IPS-NIHi7 (cell line): ENCODE measurements at regions not wholly inside any gene's neighbourhood (a gene's known extent, or its start where the extent isn't known, plus 50 kb on each side); places are given as distances from the start of the nearest gene placed in this dataset.

ENCODE experiments used
- DNase-seq: peaks from one replicate; pipeline ENCODE4 v3.0.0; 2012; ENCODE audit warnings: mixed read lengths; ENCODE audit errors: extremely low spot score

DNA sequence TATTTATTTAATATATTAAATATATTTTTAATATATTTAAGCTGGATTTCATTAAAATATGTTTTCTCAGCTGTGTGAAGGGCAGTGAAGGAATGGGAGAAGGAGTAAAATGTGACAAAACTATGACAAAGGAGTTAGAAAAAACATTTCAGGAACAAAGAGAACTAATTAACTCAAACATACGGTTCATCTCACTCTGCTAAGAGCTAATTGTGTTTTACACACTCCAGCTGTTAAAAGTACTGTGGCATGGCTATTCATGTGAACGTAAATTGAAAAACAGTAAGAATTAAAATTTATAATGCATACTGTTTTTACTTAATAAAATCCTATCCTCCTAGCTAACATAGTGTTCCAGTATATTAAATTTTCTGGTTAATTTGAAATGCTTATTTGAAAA is 262.5 kb upstream of the GNAI1 start:
- DNase-seq, result no peak

DNA sequence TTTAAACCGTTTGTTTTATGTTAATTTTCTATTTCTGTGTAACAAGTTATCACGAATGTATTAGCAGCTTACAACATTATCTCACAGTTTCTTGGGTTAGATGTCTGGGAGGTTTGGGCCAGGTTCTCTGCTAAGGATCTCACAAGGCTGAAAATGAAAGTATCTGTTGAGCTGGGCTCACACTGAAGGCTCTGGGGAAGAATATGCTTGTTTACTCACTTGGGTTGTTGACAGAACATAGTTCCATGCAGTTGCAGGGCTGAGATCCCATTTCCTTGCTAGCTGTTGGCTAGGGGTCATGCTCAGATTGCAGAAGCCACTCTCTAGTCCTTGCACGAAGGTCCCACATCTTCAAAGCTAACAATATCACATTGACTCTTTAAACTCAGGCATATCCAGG is 266.6 kb upstream of the GNAI1 start:
- DNase-seq, result no peak

- no peak for DNase-seq
Observed at GRCh38 chr7:79862447-79863210, 272.0 kb upstream of the GNAI1 start.

GRCh38 chr7:79855172-79855571 is 279.5 kb upstream of the GNAI1 start:
- no peak for DNase-seq

DNA sequence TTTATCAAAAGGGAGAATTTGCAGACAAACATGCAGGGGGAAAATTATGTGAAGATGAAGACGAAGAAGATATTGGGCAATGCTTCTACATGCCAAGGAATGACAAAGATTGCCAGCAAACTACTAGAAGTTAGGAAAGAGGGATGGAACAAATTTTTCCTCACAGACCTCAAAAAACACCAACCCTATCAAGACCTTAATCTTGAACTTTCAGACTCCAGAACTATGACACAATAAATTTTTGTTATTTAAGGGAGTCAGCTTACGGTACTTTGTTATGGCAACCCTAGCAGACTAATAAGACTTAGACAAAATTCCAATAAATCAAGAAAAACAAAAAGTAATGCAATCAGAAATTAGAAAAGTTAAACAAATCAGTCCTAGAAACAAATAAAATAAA is 280.0 kb upstream of the GNAI1 start:
- no peak for DNase-seq

GRCh38 chr7:79837915-79838314 is 296.7 kb upstream of the GNAI1 start:
- no peak for DNase-seq

- DNase-seq, result no peak
Observed at GRCh38 chr7:79833616-79834015, 301.0 kb upstream of the GNAI1 start.

DNA sequence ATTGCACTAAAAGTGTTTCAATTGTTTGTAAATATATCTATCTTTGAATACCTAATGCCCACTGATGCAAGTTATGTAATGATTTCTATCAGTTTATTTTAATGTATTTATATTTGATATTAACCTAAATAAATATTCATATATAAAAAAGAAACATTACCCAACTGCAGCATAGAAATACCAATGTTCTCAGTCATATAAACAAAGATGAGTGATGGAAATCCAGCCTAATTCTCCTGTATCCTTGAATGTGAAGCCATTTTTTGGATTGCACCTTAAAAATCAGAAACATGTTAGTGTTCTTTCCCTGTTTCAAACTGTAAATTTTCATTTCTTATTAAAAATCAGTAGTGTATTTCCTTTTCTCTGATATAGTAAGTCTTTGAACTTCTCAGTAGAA is 305.8 kb upstream of the GNAI1 start:
- DNase-seq, result no peak

- no peak for DNase-seq
Observed at GRCh38 chr7:79823246-79823951, 311.2 kb upstream of the GNAI1 start.

GRCh38 chr7:79822620-79823240 is 311.9 kb upstream of the GNAI1 start:
- DNase-seq, result no peak

- peak; percentile 12 for DNase-seq
Observed at GRCh38 chr7:79820387-79820786, 314.2 kb upstream of the GNAI1 start.

DNA sequence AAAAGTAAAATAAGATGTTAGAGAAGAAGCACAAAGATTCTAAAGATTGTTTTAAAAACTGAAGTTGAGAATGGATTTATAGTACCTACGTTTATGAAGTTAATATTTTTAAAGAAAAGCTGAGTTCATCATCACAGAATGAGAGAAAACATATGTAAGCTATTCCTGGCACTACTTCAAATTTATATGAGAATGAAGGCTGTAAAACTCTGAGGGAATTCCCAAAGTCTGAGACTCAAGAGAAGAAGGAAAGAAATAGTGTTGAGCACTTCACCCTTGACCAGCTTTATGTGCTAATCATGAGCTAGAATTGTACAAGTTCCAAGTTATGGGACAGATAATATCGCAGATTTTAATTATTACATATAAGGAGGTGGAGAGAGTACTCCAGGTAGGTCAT is 323.7 kb upstream of the GNAI1 start:
- DNase-seq, result no peak

- no peak for DNase-seq
Observed at GRCh38 chr7:79806161-79806734, 328.4 kb upstream of the GNAI1 start.

- DNase-seq, result no peak
Observed at GRCh38 chr7:79790656-79791262, 337.3 kb upstream of the MAGI2 start.

GRCh38 chr7:79789584-79790345 is 336.3 kb upstream of the MAGI2 start:
- DNase-seq, result no peak

DNA sequence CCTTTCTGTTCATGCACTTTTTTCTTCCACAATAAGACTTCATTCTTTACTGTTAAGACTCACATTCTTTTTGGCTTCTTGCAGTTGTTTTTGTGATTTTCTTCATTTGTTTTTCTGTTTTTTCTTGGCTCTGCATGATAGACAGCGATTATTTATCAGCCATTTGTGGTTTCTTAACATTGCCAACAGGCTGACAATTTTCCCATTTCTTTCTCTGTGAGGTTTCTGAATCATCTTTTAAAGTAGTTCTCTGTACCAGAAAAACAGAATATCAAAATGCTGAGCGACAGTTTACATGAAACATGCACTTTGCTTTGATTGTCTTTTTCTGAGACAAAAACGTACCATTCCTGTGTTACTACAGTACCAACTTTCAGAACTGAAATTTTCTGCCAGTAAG is 334.2 kb upstream of the MAGI2 start:
- no peak for DNase-seq

- DNase-seq, result no peak
Observed at GRCh38 chr7:79787096-79787495, 333.6 kb upstream of the MAGI2 start.

DNA sequence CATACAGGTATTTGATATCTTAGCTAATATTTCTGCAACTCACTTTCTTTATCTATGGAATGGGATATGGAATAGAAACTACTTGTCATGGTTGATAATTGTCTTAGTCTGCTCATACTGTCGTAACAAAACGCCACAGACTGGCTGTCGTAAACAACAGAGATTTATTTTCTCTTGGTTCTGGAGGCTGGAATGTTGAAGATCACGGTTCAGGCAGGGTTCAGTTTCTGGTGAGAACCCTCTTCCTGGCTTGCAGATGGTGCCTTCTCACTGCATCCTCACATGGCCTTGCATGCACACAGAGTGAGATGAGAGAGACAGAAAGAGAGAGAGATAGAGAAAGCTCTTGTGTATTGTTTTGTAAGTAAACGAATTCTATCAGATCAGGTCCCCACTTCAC is 332.7 kb upstream of the MAGI2 start:
- DNase-seq, result no peak

DNA sequence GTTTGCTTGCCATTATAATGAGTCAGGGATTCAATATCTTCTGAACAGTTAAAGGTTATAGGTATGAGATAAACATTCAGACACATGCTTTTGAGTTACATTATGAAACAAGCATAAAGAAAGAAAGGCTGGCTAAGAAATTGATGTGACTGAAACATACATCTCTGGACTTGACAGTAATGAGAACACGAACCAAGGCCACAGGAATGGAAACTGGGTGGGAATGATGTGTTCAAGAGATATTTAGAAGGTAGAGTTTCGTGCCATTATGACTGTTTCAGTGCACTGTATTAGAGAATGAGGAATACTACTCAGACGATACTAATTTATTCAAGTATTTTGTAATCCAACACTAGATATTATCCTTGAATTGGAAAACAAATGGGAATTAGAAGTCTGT is 332.1 kb upstream of the MAGI2 start:
- DNase-seq, result no peak

DNA sequence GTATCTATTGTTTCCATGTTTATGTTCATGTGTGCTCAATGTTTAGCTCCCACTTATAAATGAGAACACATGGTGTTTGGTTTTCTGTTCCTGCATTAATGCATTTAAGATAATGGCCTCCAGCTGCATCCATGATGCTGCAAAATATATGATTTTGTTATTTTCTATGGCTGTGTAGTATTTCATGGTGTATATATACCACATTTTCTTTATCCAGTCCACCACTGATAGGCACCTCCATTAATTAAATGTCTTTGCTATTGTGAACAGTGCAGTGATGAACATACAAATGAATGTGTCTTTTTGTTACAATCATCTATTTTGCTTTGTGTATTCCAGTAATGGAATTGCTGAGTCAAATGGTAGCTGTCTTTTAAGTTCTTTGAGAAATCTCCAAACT is 329.4 kb upstream of the MAGI2 start:
- DNase-seq, result no peak

- no peak for DNase-seq
Observed at GRCh38 chr7:79782256-79782655, 328.8 kb upstream of the MAGI2 start.

- no peak for DNase-seq
Observed at GRCh38 chr7:79781716-79782115, 328.2 kb upstream of the MAGI2 start.
